HepG2 (cell line): ENCODE measurements at regions not wholly inside any gene's neighbourhood (a gene's known extent, or its start where the extent isn't known, plus 50 kb on each side); places are given as distances from the start of the nearest gene placed in this dataset.

Experiments used
- CCDC6 ChIP-seq: sonication (generic); formaldehyde crosslinking; IDR thresholded peaks from 2 replicates; pipeline ENCODE4 v1.8.1; 2022; ENCODE audit warnings: mild to moderate bottlenecking, missing genetic modification reagents, moderate library complexity
- CEBPG ChIP-seq: IDR thresholded peaks from 2 replicates; pipeline ENCODE4 v1.6.1; 2016
- FUBP1 ChIP-seq: sonication (generic); formaldehyde crosslinking; IDR thresholded peaks from 2 replicates; pipeline ENCODE4 v1.5.1; 2020; ENCODE audit warnings: missing genetic modification reagents, mild to moderate bottlenecking, borderline replicate concordance
- HNF4A ChIP-seq: sonication (generic); formaldehyde crosslinking; IDR thresholded peaks from 2 replicates; pipeline ENCODE4 v1.4.0; 2020; ENCODE audit warnings: missing genetic modification reagents
- HNF4G ChIP-seq, 2 experiments: sonication (generic) in 1 of 2; formaldehyde crosslinking in 1 of 2; IDR thresholded peaks; 2 replicates each; pipeline versions ENCODE4 v1.4.0 to v1.6.1; 2011 to 2020; ENCODE audit warnings: borderline replicate concordance in 2 of 2, low read depth in 2 of 2, mild to moderate bottlenecking in 2 of 2, low read length in 1 of 2, missing genetic modification reagents in 1 of 2, moderate library complexity in 1 of 2
- HOXA9 ChIP-seq: sonication (generic); formaldehyde crosslinking; IDR thresholded peaks from 2 replicates; pipeline ENCODE4 v1.8.1; 2022; ENCODE audit warnings: missing genetic modification reagents, mild to moderate bottlenecking, moderate library complexity, borderline replicate concordance
- KDM5B ChIP-seq: sonication (generic); formaldehyde crosslinking; IDR thresholded peaks from 2 replicates; pipeline ENCODE4 v1.4.0; 2020; ENCODE audit warnings: missing genetic modification reagents, mild to moderate bottlenecking, borderline replicate concordance
- NCOR1 ChIP-seq: fragments of 200-600 bp; sonication (generic); IDR thresholded peaks from 2 replicates; pipeline ENCODE4 v1.7.0; 2017; ENCODE audit warnings: antibody characterized with exemption, low read length, borderline replicate concordance
- NFATC3 ChIP-seq: sonication (generic); formaldehyde crosslinking; IDR thresholded peaks from 2 replicates; pipeline ENCODE4 v1.5.1; 2020; ENCODE audit warnings: mild to moderate bottlenecking, missing genetic modification reagents
- PAWR ChIP-seq: sonication (generic); formaldehyde crosslinking; IDR thresholded peaks from 2 replicates; pipeline ENCODE4 v1.4.0; 2020; ENCODE audit warnings: missing genetic modification reagents, mild to moderate bottlenecking, borderline replicate concordance
- POGZ ChIP-seq: sonication (generic); formaldehyde crosslinking; IDR thresholded peaks from 2 replicates; pipeline ENCODE4 v1.4.0; 2020; ENCODE audit warnings: mild to moderate bottlenecking, missing genetic modification reagents
- TGIF2 ChIP-seq: IDR thresholded peaks from 2 replicates; pipeline ENCODE4 v1.6.1; 2016; ENCODE audit warnings: control low read depth, missing compliant biosample characterization
- ZBTB25 ChIP-seq: IDR thresholded peaks from 2 replicates; pipeline ENCODE4 v1.6.1; 2018; ENCODE audit warnings: missing genetic modification reagents
- ZNF331 ChIP-seq: sonication (generic); formaldehyde crosslinking; IDR thresholded peaks from 2 replicates; pipeline ENCODE4 v1.4.0; 2020; ENCODE audit warnings: missing genetic modification reagents
- ZNF549 ChIP-seq: sonication (generic); formaldehyde crosslinking; IDR thresholded peaks from 2 replicates; pipeline ENCODE4 v1.5.0; 2020; ENCODE audit warnings: missing genetic modification reagents
- ZNF552 ChIP-seq: sonication (generic); formaldehyde crosslinking; IDR thresholded peaks from 2 replicates; pipeline ENCODE4 v1.9.0; 2022; ENCODE audit warnings: missing genetic modification reagents, mild to moderate bottlenecking, borderline replicate concordance
- ZNF607 ChIP-seq: sonication (generic); formaldehyde crosslinking; IDR thresholded peaks from 2 replicates; pipeline ENCODE4 v1.5.1; 2020; ENCODE audit warnings: missing genetic modification reagents, mild to moderate bottlenecking, borderline replicate concordance
- ZSCAN5A ChIP-seq: sonication (generic); formaldehyde crosslinking; IDR thresholded peaks from 2 replicates; pipeline ENCODE4 v1.8.0; 2022; ENCODE audit warnings: mild to moderate bottlenecking, missing genetic modification reagents, borderline replicate concordance

- TF ChIP-seq FUBP1 (CRISPR knock-in tag), result peak; percentile 22; the same call in 1 of the 2 replicates
- no peak for TF ChIP-seq CEBPG
- TF ChIP-seq ZBTB25 (CRISPR knock-in tag), result 0 out of 2 replicates have a peak, but pooled peaks have one; percentile 27
- TF ChIP-seq ZSCAN5A (CRISPR knock-in tag), result no peak
- TF ChIP-seq NCOR1, result peak; percentile 80; the same call in 1 of the 2 replicates
- peak; percentile 42; the same call in 1 of the 2 replicates for TF ChIP-seq HNF4G (IDR thresholded peaks at IDR 0.05; ENCODE audit: borderline replicate concordance, low read depth, low read length)
- no peak for TF ChIP-seq HNF4G (CRISPR knock-in tag; IDR thresholded peaks at IDR 0.05; ENCODE audit: borderline replicate concordance, low read depth)
- TF ChIP-seq NFATC3 (CRISPR knock-in tag), result peak; percentile 51; the same call in 1 of the 2 replicates
- TF ChIP-seq HOXA9 (CRISPR knock-in tag), result no peak
- TF ChIP-seq HNF4A (CRISPR knock-in tag), result peak; percentile 80
- no peak for TF ChIP-seq KDM5B
- TF ChIP-seq ZNF331 (CRISPR knock-in tag), result 0 out of 2 replicates have a peak, but pooled peaks have one; percentile 19
- no peak for TF ChIP-seq ZNF552 (CRISPR knock-in tag)
- TF ChIP-seq PAWR (CRISPR knock-in tag), result no peak
- TF ChIP-seq ZNF549 (CRISPR knock-in tag), result no peak
- TF ChIP-seq POGZ (CRISPR knock-in tag), result 0 out of 2 replicates have a peak, but pooled peaks have one; percentile 38
- 0 out of 2 replicates have a peak, but pooled peaks have one; percentile 29 for TF ChIP-seq TGIF2 (CRISPR knock-in tag)
- no peak for TF ChIP-seq ZNF607
- 0 out of 2 replicates have a peak, but pooled peaks have one; percentile 2 for TF ChIP-seq CCDC6 (CRISPR knock-in tag)
These were observed 69.5 kb upstream of the GLS start (continued) for GRCh38 chr2:190810981-190811587.
